ENCODE measurements at regions not wholly inside any gene's neighbourhood (a gene's known extent, or its start where the extent isn't known, plus 50 kb on each side); places are given as distances from the start of the nearest gene placed in this dataset.

DNA sequence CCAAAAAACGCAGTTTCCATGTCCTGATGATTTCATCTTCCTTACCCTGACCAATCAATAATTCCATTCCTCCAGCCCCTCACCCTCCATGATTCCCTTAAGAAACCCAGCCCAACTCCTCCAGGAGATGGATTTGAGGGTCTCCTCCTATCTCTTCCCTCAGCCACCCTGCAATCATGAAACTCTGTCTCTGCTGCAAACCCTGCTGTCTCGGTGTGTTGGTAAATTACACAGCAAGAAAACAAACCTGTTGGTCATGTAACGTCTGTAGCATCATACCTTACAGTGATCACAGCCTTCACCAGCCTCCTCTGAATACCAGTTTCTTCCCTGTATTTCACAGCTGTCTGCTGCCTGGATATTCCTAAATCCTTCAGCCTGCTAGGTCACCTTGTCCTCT lies 300.7 kb upstream of the NEBL start:
- TF ChIP-seq, protein P1, sequence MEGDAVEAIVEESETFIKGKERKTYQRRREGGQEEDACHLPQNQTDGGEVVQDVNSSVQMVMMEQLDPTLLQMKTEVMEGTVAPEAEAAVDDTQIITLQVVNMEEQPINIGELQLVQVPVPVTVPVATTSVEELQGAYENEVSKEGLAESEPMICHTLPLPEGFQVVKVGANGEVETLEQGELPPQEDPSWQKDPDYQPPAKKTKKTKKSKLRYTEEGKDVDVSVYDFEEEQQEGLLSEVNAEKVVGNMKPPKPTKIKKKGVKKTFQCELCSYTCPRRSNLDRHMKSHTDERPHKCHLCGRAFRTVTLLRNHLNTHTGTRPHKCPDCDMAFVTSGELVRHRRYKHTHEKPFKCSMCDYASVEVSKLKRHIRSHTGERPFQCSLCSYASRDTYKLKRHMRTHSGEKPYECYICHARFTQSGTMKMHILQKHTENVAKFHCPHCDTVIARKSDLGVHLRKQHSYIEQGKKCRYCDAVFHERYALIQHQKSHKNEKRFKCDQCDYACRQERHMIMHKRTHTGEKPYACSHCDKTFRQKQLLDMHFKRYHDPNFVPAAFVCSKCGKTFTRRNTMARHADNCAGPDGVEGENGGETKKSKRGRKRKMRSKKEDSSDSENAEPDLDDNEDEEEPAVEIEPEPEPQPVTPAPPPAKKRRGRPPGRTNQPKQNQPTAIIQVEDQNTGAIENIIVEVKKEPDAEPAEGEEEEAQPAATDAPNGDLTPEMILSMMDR (IDR thresholded peaks at IDR 0.05; ENCODE audit: control extremely low read depth in 1 of 3, insufficient read depth in 1 of 3, low read depth in 1 of 3, low read length in 3 of 3), result no peak
- TF ChIP-seq POLR2A (IDR thresholded peaks at IDR 0.05; ENCODE audit: control extremely low read depth in 1 of 2, low read depth in 2 of 2, low read length in 2 of 2), result no peak
- TF ChIP-seq EP300 (IDR thresholded peaks at IDR 0.05; ENCODE audit: borderline replicate concordance in 1 of 2, low read depth in 2 of 2, low read length in 2 of 2), result no peak
- no peak for TF ChIP-seq CHD2 (IDR thresholded peaks at IDR 0.05; ENCODE audit: low read length)
- TF ChIP-seq RXRA (IDR thresholded peaks at IDR 0.05; ENCODE audit: insufficient read depth, low read depth, low read length), result no peak
- no peak for TF ChIP-seq POLR2AphosphoS5 (IDR thresholded peaks at IDR 0.05; ENCODE audit: low read depth, low read length)
- TF ChIP-seq TCF12 (IDR thresholded peaks at IDR 0.05; ENCODE audit: low read depth, low read length), result no peak
- no peak for TF ChIP-seq ZNF274 (IDR thresholded peaks at IDR 0.05; ENCODE audit: borderline replicate concordance, extremely low read depth, low read length)
- no peak for TF ChIP-seq SIN3A (conservative IDR thresholded peaks at IDR 0.05 in 1 of 2, IDR thresholded peaks at IDR 0.05 in 1 of 2; ENCODE audit: low read depth in 1 of 2, low read length in 2 of 2)
- TF ChIP-seq EZH2 (IDR thresholded peaks at IDR 0.05; ENCODE audit: low read depth, low read length, severe bottlenecking), result no peak
- no peak for TF ChIP-seq RAD21 (IDR thresholded peaks at IDR 0.05 in 1 of 2, conservative IDR thresholded peaks at IDR 0.05 in 1 of 2; ENCODE audit: low read depth in 2 of 2, low read length in 2 of 2)
- TF ChIP-seq NRF1 (IDR thresholded peaks at IDR 0.05; ENCODE audit: low read depth, low read length), result no peak
- TF ChIP-seq SP1 (IDR thresholded peaks at IDR 0.05; ENCODE audit: low read depth, low read length), result no peak
- TF ChIP-seq SRF (IDR thresholded peaks at IDR 0.05; ENCODE audit: low read depth, low read length), result no peak
